T-helper 17 cell (primary cell): ENCODE measurements at regions not wholly inside any gene's neighbourhood (a gene's known extent, or its start where the extent isn't known, plus 50 kb on each side); places are given as distances from the start of the nearest gene placed in this dataset.

Experiments
- ATAC-seq: fragments of 150-1000 bp; cut with Tn5 transposase; 2 replicates; pipeline ENCODE4 v1.10.0; 2021; ENCODE audit warnings: mild to moderate bottlenecking, moderate library complexity
- DNase-seq, 3 donors: peaks; one replicate each; pipeline versions ENCODE4 v3.0.0 to v3.0.0-alpha.2; 2020 to 2021
- H3K9me3 ChIP-seq: one replicate; pipeline ENCODE4 v1.7.0; 2013; ENCODE audit warnings: low read length, mild to moderate bottlenecking; ENCODE audit not compliant: control insufficient read depth, poor library complexity, severe bottlenecking
- H3K27ac Mint-ChIP-seq: one replicate; pipeline ENCODE4 v1.8.0; 2022; ENCODE audit warnings: mild to moderate bottlenecking, moderate library complexity, mixed read lengths
- H3K27me3 Mint-ChIP-seq: one replicate; pipeline ENCODE4 v1.8.0; 2022; ENCODE audit warnings: mixed read lengths
- H3K36me3 Mint-ChIP-seq: one replicate; pipeline ENCODE4 v1.8.0; 2022; ENCODE audit warnings: low read depth, mixed read lengths
- H3K4me1 Mint-ChIP-seq: one replicate; pipeline ENCODE4 v1.8.0; 2022; ENCODE audit warnings: mild to moderate bottlenecking, mixed read lengths
- H3K4me3 Mint-ChIP-seq: one replicate; pipeline ENCODE4 v1.8.0; 2022; ENCODE audit warnings: mild to moderate bottlenecking, moderate library complexity, mixed read lengths

- Mint-ChIP-seq H3K4me1 (no peaks in the 10 kb centered on the region), H3K27me3 (peaks cover 7% of the 10 kb centered on the region), H3K27ac (no peak overlapping the region), H3K36me3 (no peaks in the 10 kb centered on the region), H3K4me3 (no peak overlapping the region)
- H3K9me3 ChIP-seq = no peaks in the 10 kb centered on the region
- ATAC-seq = no peak
- DNase-seq = no peak
Observed at GRCh38 chr5:35393901-35394300, 163.6 kb upstream of the PRLR start.

DNA sequence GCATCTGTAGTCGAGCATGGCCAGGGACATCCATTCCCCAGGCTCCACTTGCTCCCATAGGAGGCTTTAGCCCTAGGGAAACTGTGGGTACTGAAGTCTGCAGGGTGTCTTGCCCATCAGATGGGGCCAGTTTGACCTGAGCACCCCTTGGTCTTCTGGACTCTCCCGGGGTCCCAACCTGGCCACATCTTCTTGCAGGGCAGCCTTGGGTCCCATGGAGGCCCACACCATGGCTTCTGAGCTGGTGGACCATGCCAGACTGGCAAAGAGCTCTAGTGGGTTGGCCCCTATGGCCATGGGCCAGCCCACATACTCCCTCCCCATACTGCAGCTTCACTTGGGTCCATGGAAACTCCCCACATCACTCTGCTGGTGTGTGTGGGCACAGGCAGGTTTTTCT lies 154.4 kb upstream of the PRLR start:
- no peak for ATAC-seq
- DNase-seq = no peak
- H3K4me1 Mint-ChIP-seq = no peaks in the 10 kb centered on the region
- H3K27me3 Mint-ChIP-seq = peaks cover 14% of the 10 kb centered on the region
- no peaks in the 10 kb centered on the region for H3K9me3 ChIP-seq
- H3K4me3 Mint-ChIP-seq = no peak overlapping the region
- H3K36me3 Mint-ChIP-seq = peaks cover 3% of the 10 kb centered on the region
- H3K27ac Mint-ChIP-seq = no peak overlapping the region

GRCh38 chr5:35383041-35383440 lies 152.8 kb upstream of the PRLR start:
- no peak for DNase-seq

GRCh38 chr5:35377653-35378052 lies 147.4 kb upstream of the PRLR start:
- Mint-ChIP-seq H3K4me1 (peaks cover 2% of the 10 kb centered on the region), H3K4me3 (no peak overlapping the region), H3K27me3 (peaks cover 38% of the 10 kb centered on the region), H3K27ac (no peak overlapping the region), H3K36me3 (no peaks in the 10 kb centered on the region)
- no peaks in the 10 kb centered on the region for H3K9me3 ChIP-seq
- ATAC-seq (no peak), DNase-seq (no peak)

More at GRCh38 chr5:35383041-35383440, 152.8 kb upstream of the PRLR start:
- Mint-ChIP-seq H3K36me3 (peaks cover 3% of the 10 kb centered on the region), H3K27me3 (peaks cover 18% of the 10 kb centered on the region), H3K4me3 (no peak overlapping the region), H3K4me1 (no peaks in the 10 kb centered on the region), H3K27ac (no peak overlapping the region)
- ATAC-seq = no peak
- no peaks in the 10 kb centered on the region for H3K9me3 ChIP-seq

GRCh38 chr5:35374584-35374983 lies 144.3 kb upstream of the PRLR start:
- no peak for ATAC-seq
- Mint-ChIP-seq H3K4me3 (no peak overlapping the region), H3K27ac (no peak overlapping the region), H3K27me3 (peaks cover 38% of the 10 kb centered on the region), H3K36me3 (no peaks in the 10 kb centered on the region), H3K4me1 (peaks cover 4% of the 10 kb centered on the region)
- H3K9me3 ChIP-seq = no peaks in the 10 kb centered on the region
- no peak for DNase-seq

GRCh38 chr5:35373249-35373648 lies 143.0 kb upstream of the PRLR start:
- Mint-ChIP-seq H3K4me3 (no peak overlapping the region), H3K27ac (no peak overlapping the region), H3K27me3 (peaks cover 36% of the 10 kb centered on the region), H3K4me1 (peaks cover 4% of the 10 kb centered on the region), H3K36me3 (no peaks in the 10 kb centered on the region)
- H3K9me3 ChIP-seq = no peaks in the 10 kb centered on the region
- no peak for DNase-seq
- ATAC-seq = no peak

DNA sequence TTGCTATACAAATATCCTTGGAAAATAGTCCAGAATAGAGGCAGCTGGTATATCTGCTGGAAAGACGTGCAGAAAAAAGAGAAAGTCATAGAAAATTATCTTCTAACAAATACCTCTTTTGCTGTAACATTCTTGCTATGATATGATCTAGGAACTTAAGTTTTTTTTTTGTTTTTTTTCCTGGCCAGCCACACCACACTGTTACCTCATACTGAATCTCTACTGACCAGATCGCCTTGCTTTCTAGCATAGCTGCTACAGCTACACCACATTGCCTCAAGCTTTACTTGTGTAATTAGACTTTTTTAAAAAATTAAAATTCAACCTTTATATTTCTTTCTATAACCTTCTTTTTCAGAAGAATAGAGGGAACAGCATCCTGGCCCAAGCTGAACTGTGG lies 142.2 kb upstream of the PRLR start:
- H3K27ac Mint-ChIP-seq = no peak overlapping the region
- peaks cover 4% of the 10 kb centered on the region for H3K4me1 Mint-ChIP-seq
- ATAC-seq = no peak
- no peaks in the 10 kb centered on the region for H3K36me3 Mint-ChIP-seq
- DNase-seq = no peak
- H3K9me3 ChIP-seq = no peaks in the 10 kb centered on the region
- peaks cover 32% of the 10 kb centered on the region for H3K27me3 Mint-ChIP-seq
- H3K4me3 Mint-ChIP-seq = no peak overlapping the region

GRCh38 chr5:35371951-35372426 lies 141.7 kb upstream of the PRLR start:
- Mint-ChIP-seq H3K4me3 (no peak overlapping the region), H3K4me1 (peaks cover 4% of the 10 kb centered on the region), H3K27ac (no peak overlapping the region), H3K36me3 (no peaks in the 10 kb centered on the region), H3K27me3 (peaks cover 31% of the 10 kb centered on the region)
- ATAC-seq (no peak), DNase-seq (no peak)
- H3K9me3 ChIP-seq = no peaks in the 10 kb centered on the region

DNA sequence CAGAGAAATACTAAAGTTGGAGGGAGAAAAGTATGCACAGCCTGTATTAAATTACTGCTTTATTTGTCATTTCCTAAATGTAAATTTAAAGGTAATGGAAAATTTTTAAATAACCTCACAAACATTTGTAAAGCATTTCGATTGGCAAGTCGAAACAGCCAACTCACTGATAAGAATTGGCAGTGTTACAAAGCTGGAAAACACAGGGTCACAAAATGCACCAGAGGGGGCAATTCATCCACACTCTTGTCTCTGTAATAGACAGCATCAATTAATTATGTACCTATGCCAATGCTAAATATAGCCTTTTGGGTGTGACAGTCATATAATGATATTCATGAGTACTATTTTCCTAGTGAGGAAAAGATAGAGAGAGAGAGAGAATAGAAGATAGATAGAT lies 140.6 kb upstream of the PRLR start:
- ATAC-seq (no peak), DNase-seq (no peak)
- H3K9me3 ChIP-seq = no peaks in the 10 kb centered on the region
- Mint-ChIP-seq H3K4me1 (peaks cover 3% of the 10 kb centered on the region), H3K4me3 (no peak overlapping the region), H3K27me3 (peaks cover 30% of the 10 kb centered on the region), H3K36me3 (no peaks in the 10 kb centered on the region), H3K27ac (no peak overlapping the region)

DNA sequence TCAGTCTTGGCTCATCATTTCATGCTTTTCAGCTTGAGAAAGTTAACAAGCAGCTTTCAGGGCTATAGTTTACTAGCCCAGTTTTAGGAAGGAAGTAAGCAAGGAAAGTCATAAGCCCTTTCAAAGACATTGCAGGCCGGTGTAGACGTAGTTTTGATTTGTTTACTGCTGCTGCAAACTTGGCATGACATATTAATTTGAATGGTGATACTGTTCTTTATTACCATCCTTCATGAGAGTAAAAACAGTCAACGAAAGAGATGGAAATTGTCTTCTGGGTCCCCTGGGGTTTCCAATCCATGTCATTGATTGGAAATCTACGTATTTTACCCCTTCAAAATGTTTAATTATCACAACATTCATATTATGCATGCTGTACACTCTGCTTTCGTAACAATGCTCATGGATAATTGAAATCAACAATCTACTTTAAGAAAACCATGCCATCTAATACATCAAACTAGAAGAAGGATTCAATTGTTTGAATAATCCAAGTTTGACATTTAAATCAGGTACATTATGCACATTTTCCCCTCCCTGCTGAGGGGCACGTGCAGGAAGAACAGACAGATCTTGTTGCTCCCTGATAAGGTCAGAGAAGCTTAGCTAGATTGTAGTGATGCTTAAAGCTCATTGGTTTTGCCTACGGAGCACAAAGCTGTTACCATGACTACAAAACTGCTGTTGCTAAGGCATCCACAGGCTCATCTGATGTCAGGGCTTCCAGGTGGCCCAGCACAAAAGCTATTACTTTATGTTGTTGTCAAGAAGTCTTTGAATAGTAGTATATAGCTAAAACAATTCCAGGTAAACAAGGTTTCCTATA lies 139.9 kb upstream of the PRLR start:
- peaks cover 25% of the 10 kb centered on the region for H3K27me3 Mint-ChIP-seq
- DNase-seq = no peak
- H3K4me1 Mint-ChIP-seq = peaks cover 3% of the 10 kb centered on the region
- ATAC-seq = no peak
- H3K27ac Mint-ChIP-seq = no peak overlapping the region
- H3K4me3 Mint-ChIP-seq = no peak overlapping the region
- H3K36me3 Mint-ChIP-seq = no peaks in the 10 kb centered on the region
- H3K9me3 ChIP-seq = no peaks in the 10 kb centered on the region

GRCh38 chr5:35367526-35367925 lies 137.2 kb upstream of the PRLR start:
- no peak for DNase-seq
- ATAC-seq = no peak
- H3K4me3 Mint-ChIP-seq = no peak overlapping the region

DNA sequence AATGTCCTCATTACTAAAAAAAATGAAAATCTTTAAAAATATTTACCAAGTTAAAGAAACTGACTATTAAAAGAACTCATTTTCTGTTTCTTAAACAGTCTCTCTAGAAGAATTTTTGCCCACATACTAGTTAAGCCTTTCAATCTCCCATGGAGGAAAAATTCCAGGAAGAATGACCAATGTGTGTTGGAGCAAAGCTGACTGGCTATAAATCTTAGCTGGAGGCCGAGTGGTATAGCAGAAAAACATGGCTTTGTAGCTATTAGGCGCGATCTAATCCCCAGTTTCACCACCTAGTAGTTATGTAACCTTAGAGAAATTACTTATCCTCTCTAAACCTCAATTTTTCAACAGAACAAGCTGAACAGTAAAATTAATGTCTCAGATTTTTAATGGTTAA lies 135.5 kb upstream of the PRLR start:
- DNase-seq (no peak), ATAC-seq (no peak)
- Mint-ChIP-seq H3K4me3 (no peak overlapping the region), H3K27me3 (peaks cover 20% of the 10 kb centered on the region), H3K4me1 (peaks cover 3% of the 10 kb centered on the region), H3K36me3 (no peaks in the 10 kb centered on the region), H3K27ac (no peak overlapping the region)
- no peaks in the 10 kb centered on the region for H3K9me3 ChIP-seq

More at GRCh38 chr5:35367526-35367925, 137.2 kb upstream of the PRLR start:
- Mint-ChIP-seq H3K36me3 (no peaks in the 10 kb centered on the region), H3K4me1 (peaks cover 3% of the 10 kb centered on the region), H3K27ac (no peak overlapping the region), H3K27me3 (peaks cover 12% of the 10 kb centered on the region)
- no peaks in the 10 kb centered on the region for H3K9me3 ChIP-seq

DNA sequence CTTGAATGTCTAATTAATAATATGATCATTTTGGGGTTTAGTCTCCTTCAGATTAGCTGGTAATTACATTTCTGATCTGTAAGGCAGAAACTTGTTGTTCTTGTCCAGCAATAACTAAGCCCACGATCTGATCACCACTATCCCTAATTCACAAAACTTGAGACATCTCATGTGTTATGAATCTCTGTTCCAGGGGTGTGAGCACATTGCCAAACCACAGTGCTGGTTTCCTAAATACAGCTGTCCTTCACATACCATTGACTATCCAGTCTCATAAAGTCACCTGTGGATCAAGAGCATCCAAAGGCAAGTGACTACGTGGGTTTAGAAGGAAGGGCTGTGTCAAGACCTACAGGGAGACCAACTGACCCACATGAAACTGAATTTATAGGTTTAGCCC lies 134.1 kb upstream of the PRLR start:
- ATAC-seq = no peak
- Mint-ChIP-seq H3K27ac (no peak overlapping the region), H3K27me3 (peaks cover 33% of the 10 kb centered on the region), H3K36me3 (no peaks in the 10 kb centered on the region), H3K4me1 (no peaks in the 10 kb centered on the region), H3K4me3 (no peak overlapping the region)
- H3K9me3 ChIP-seq = no peaks in the 10 kb centered on the region
- DNase-seq = no peak

- Mint-ChIP-seq H3K27ac (no peak overlapping the region), H3K4me3 (no peak overlapping the region), H3K27me3 (peaks cover 33% of the 10 kb centered on the region)
Observed at GRCh38 chr5:35363387-35363965, 133.2 kb upstream of the PRLR start.

More at GRCh38 chr5:35363387-35363965, 133.2 kb upstream of the PRLR start:
- no peaks in the 10 kb centered on the region for H3K9me3 ChIP-seq
- ATAC-seq = no peak
- DNase-seq = no peak
- H3K36me3 Mint-ChIP-seq = no peaks in the 10 kb centered on the region
- H3K4me1 Mint-ChIP-seq = no peaks in the 10 kb centered on the region
